HG02798 (cell line): ENCODE measurements at regions not wholly inside any gene's neighbourhood (a gene's known extent, or its start where the extent isn't known, plus 50 kb on each side); places are given as distances from the start of the nearest gene placed in this dataset.
A peak's percentile ranks its signal among the peaks of the same experiment; 100 is the strongest.

Experiments used
- ATAC-seq: cut with Tn5 transposase; IDR thresholded peaks from one replicate; pipeline ENCODE4 v1.9.1; 2021; ENCODE audit warnings: mild to moderate bottlenecking; ENCODE audit not compliant: unreplicated experiment, poor library complexity

DNA sequence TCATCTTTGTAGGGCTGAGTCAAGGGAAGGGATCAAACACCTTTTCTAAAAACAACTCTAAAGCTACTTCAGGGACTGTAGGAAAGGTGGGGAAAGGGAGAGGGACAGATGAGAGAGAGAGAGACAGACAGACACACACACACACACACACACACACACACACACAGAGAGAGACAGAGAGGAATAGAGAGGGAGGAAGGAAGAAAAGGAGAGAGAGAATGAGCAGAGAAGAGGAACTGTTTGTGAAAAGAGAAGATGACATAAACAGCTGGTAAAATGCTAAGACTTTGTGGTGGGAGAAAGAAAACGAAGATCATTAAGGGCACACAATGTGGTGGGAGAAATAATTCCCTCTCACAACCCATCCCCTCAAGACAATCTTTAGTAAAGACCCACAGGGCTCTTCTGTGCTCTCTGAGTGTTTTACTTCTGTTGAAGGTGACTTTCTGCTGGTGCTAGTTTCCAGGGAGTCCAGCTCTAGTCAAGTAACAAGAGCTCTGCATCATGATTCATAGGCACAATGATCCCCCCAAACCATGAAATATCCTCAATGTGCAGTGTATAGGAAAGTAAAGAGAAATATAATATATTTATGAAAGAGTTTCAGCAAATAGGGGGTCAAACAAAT lies 77.2 kb upstream of the STK17B start:
- no peak for ATAC-seq

GRCh38 chr2:196249171-196249570 lies 77.8 kb upstream of the STK17B start:
- no peak for ATAC-seq

GRCh38 chr2:196249860-196250259 lies 78.5 kb upstream of the STK17B start:
- peak; percentile 82 for ATAC-seq

GRCh38 chr2:196251132-196251531 lies 79.8 kb upstream of the STK17B start:
- no peak for ATAC-seq

DNA sequence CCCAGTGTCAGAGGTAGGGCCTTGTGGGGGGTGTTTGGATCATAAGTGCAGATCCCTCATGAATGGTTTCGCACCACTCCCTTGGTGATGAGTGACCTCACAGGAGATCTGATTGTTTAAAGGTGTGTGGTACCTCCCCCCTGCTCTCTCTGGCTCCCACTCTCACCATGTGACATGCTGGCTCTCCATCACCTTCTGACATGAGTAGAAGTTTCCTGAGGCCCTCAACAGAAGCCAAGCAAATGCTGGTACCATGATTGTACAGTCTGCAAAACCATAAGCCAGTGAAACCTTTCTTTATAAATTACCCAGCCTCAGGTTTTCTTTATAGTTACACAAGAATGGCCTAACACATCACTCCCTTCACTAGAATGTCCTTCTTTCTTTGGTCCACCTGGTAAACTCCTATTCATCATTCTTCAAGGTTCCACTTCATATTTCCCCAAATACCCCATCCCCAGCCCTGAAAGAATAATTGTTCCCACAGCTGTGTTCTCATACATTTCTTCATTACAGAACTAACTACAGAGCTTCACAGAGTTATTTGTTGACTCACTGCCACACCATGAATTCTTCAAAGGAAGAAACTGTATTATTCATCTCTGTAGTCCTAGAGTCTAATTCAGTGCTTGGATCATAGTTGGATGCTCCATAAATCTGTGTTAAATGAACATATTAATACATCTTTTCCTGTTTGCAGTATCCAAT lies 81.2 kb upstream of the STK17B start:
- ATAC-seq = peak; percentile 13

- ATAC-seq = peak; percentile 48
Observed at GRCh38 chr2:196253116-196253480, 81.7 kb upstream of the STK17B start.

GRCh38 chr2:196256585-196256984 lies 85.2 kb upstream of the STK17B start:
- ATAC-seq = no peak

DNA sequence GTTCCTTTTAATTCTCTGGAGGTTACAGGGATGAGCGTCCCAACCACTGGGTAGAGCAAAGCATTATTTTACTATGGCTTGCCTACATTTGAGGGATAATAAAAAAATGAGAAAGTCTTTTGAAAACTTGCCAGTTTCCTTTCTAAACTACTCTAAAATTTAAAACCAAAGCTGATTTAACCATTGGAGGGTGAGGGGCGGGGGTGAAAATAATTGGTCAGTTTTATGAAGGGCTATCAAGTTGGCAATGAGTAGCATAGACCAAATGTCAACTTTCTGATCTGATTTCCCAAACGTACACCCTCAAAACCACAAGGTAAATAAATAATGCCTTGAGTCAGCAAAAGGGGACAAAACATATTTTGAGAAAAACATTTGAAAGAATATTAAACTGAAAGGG lies 85.7 kb upstream of the STK17B start:
- ATAC-seq = no peak

DNA sequence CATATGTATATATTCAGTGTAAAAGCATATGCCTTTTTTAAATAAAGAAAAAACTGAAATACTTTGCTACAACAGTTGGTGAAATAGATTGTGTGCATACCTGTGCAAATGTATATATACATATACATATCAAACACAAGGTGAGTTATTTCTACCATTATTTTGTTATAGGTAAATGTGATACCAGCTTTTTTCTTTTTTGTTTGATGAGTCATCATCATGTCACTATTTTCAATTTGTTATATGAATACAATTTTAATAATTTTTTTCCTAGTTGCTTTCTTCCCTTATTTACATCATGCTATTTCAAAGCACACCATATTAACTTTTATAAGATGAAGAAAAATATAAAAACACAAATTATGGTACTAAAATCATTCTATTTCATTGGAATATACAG lies 87.0 kb upstream of the STK17B start:
- no peak for ATAC-seq

- ATAC-seq = no peak
Observed at GRCh38 chr2:196259507-196260481, 88.4 kb upstream of the STK17B start.

DNA sequence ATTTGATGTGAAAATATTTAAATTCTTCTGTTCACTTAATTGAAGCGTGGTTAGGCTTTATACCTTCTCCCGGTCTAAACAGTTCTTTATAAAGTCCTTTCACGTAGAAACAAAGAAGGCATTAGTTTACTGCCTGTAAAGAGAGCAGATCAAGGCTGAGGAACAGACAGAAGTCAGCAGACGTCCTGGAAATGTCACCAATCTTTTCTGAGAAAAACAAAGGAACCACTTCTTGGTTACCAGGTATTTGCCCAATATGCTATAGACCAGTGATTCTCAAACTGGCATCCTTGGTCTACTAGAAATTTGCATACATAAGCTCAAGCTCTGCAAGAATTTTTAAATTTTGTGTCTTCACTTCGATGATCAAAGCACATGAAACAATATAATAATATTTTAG lies 89.2 kb upstream of the STK17B start:
- ATAC-seq = no peak

DNA sequence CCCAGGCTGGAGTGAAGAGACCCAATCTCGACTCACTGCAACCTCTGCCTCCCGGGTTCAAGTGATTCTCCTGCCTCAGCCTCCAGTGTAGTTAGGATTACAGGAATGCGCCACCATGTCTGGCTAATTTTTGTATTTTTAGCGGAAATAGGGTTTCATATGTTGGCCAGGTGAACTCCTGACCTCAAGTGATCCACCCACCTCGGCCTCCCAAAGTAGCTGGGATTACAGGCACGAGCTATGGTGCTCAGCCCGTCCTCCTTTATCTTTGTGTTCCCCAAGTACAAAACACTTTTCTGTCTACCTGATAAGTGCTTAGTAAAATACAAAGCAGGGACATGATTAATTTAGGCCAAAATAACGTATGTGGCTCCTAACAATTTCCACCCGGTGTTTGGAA lies 91.2 kb upstream of the STK17B start:
- ATAC-seq = no peak

GRCh38 chr2:196263181-196263747 lies 91.9 kb upstream of the STK17B start:
- peak; percentile 95 for ATAC-seq

- ATAC-seq = no peak
Observed at GRCh38 chr2:196266351-196266750, 95.0 kb upstream of the STK17B start.

DNA sequence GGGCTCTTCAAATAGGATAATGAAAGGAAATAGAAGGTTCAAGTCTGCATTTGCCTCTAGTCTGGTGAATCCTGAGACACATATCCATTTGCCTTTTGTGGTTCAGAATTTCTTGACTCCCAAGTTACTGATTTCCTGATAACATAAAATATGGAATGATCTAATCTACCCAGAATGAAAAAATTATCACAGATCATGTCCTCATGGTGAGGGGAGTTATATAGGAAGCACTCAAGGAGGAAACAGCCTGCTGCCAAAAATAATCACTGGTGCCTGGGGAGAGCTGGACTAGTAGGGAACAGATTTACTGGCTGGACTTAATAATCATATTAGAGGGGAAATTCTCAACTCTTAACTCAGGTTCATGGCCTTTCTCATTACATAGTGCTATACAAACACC lies 95.5 kb upstream of the STK17B start:
- no peak for ATAC-seq

DNA sequence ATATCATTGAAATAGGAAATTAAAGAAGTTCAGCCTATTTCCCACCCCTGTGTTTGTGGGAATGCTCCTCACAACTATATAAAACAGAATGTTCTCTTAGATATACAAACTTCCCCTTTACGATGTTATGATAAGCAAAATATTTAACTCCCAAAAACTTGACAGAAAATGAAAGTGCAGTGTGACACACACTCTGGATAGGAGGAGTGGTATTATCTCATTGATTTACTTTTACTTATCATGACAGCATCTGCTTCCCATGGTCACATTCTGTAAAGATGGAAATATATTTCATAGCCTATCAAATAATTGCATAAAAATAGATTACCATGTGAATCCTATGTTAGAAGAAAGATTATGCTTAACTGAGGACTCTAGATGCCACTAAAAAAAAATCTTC lies 96.6 kb upstream of the STK17B start:
- ATAC-seq = no peak

- ATAC-seq = no peak
Observed at GRCh38 chr2:196268538-196269338, 97.4 kb upstream of the STK17B start.

DNA sequence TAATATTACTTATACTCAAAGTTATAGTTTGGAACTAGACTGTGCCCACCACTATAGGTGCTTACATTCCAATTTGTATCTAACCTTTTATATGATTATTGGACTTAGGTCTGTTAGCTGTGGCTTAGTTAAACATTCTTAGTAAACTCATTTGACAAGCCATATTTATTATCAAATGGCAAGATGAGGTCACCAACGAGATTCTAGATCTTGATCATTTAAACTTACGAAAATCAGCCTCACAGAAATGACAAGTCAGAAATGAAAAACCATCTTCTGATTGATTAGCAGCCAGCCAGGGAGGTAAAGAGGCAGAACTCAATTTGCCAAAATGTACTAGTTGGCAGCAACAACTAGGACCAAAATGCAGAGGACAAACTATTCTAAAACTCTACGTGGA lies 100.4 kb upstream of the STK17B start:
- ATAC-seq = no peak

GRCh38 chr2:196274387-196274809 lies 103.0 kb upstream of the STK17B start:
- peak; percentile 66 for ATAC-seq
